CD1c-positive myeloid dendritic cell (primary cell): ENCODE measurements at regions not wholly inside any gene's neighbourhood (a gene's known extent, or its start where the extent isn't known, plus 50 kb on each side); places are given as distances from the start of the nearest gene placed in this dataset.

Experiments
- DNase-seq: peaks from one replicate; pipeline ENCODE4 v3.0.0-alpha.2; 2016; ENCODE audit errors: extremely low spot score

- no peak for DNase-seq
Observed at GRCh38 chr9:71589612-71590011, 178.7 kb downstream of the CEMIP2 start.

GRCh38 chr9:71587576-71588362, 180.5 kb downstream of the CEMIP2 start:
- no peak for DNase-seq

GRCh38 chr9:71583792-71584191, 184.5 kb downstream of the CEMIP2 start:
- no peak for DNase-seq

GRCh38 chr9:71582347-71582746, 186.0 kb downstream of the CEMIP2 start:
- no peak for DNase-seq

GRCh38 chr9:71581101-71581500, 187.2 kb downstream of the CEMIP2 start:
- DNase-seq, result no peak

GRCh38 chr9:71571186-71571585, 197.1 kb downstream of the CEMIP2 start:
- DNase-seq, result peak; percentile 6

- DNase-seq, result no peak
Observed at GRCh38 chr9:71567890-71568289, 200.4 kb downstream of the CEMIP2 start.

- no peak for DNase-seq
Observed at GRCh38 chr9:71562140-71562539, 206.2 kb downstream of the CEMIP2 start.

GRCh38 chr9:71557310-71557709, 211.0 kb downstream of the CEMIP2 start:
- no peak for DNase-seq

GRCh38 chr9:71552480-71552879, 215.8 kb downstream of the CEMIP2 start:
- no peak for DNase-seq

GRCh38 chr9:71549023-71549422, 219.3 kb downstream of the CEMIP2 start:
- peak; percentile 44 for DNase-seq

GRCh38 chr9:71544464-71544863, 223.8 kb downstream of the CEMIP2 start:
- DNase-seq, result no peak

- no peak for DNase-seq
Observed at GRCh38 chr9:71541436-71541835, 226.9 kb downstream of the CEMIP2 start.

- DNase-seq, result no peak
Observed at GRCh38 chr9:71524996-71525580, 243.2 kb downstream of the CEMIP2 start.

- DNase-seq, result no peak
Observed at GRCh38 chr9:71524516-71524915, 243.8 kb downstream of the CEMIP2 start.

- no peak for DNase-seq
Observed at GRCh38 chr9:71521132-71521531, 247.2 kb downstream of the CEMIP2 start.

GRCh38 chr9:71519098-71519696, 249.1 kb downstream of the CEMIP2 start:
- DNase-seq, result no peak

- no peak for DNase-seq
Observed at GRCh38 chr9:71518045-71518827, 250.1 kb downstream of the CEMIP2 start.

- DNase-seq, result no peak
Observed at GRCh38 chr9:71515626-71516025, 252.7 kb downstream of the CEMIP2 start.

GRCh38 chr9:71515107-71515506, 253.2 kb downstream of the CEMIP2 start:
- no peak for DNase-seq

GRCh38 chr9:71514344-71514975, 253.9 kb downstream of the CEMIP2 start:
- no peak for DNase-seq

GRCh38 chr9:71509054-71509453, 259.3 kb downstream of the CEMIP2 start:
- no peak for DNase-seq
